Hematopoietic multipotent progenitor cell treated with erythropoietin and hydrocortisone succinate and interleukin-3 and kit ligand, for 6 days (in vitro differentiated cells): ENCODE measurements at regions not wholly inside any gene's neighbourhood (a gene's known extent, or its start where the extent isn't known, plus 50 kb on each side); places are given as distances from the start of the nearest gene placed in this dataset.
A peak's percentile ranks its signal among the peaks of the same experiment; 100 is the strongest.

Experiments
- DNase-seq: peaks from one replicate; pipeline ENCODE4 v3.0.0-alpha.2; 2015

DNA sequence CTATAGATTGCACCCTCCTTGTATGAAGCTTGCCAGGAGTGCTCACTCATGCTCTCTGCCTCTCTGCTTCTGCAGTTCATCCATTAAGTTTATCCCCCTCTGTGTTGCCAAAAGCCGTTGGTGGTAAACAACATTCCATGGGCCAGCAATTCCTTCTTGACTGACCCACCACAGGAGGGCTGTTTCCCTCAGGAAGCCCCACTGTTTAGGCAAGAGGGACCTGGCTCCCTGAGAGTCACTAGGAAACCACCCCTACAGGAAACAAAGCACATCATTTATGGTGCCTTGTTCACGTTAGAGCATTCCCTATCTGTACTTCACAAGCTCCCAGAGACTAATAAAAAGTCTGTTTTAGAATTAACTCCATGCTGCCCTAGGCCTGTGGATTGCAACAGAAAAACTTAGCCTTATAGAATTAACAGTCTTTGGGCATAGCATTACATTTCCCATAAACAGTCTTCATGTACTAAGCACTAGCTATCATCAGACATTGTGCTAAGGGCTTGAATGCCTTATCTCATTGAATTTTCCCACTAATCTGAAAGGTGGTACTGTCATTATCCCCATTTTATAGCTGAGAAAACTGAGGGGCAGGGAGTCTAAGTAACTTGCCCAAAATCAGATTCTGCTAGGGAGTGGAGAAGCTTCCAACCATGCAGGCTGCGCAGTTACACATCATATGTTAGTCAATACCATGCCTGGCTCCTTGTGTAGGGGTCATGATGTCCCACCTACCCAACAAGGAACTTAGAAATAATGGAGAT is 149.9 kb downstream of the SHQ1 start:
- DNase-seq: no peak

DNA sequence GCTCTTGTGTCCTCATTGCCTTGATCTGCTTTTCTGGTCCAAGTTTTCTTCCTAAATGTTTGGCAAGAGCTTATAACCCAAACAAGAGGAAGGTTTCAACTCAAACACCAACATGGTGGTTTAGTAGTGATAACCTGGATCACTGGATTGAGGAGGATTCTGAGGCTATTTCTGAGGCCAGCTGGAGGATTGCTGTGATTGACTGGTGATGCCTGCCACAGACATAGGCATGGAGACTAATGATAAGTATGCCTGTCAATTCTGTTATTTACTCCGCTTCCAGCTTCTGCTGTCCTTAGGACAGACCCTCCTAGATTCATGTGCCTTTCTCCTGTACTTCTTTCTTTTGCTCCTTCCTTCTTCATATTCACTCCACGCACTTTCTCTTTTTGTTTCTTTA is 150.5 kb downstream of the SHQ1 start:
- no peak for DNase-seq

DNA sequence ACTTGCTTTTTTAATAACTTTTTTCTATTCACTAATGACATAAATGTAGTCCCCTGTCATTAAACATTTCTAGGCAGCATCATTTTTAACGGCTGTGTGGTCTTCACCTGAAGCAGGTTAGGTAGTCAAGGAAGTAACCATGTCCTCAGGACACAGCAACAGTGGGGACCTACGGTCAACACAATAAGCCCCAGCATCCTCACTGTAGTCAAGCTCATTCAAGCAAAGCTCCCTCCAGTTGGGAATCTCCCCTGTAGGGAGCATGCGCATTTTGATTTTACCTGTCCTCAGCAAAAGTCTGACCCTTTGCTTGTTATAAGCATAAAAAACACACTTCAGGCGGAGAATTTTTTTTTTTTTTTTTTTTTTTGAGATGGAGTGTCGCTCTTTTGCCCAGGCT is 151.4 kb downstream of the SHQ1 start:
- no peak for DNase-seq

DNA sequence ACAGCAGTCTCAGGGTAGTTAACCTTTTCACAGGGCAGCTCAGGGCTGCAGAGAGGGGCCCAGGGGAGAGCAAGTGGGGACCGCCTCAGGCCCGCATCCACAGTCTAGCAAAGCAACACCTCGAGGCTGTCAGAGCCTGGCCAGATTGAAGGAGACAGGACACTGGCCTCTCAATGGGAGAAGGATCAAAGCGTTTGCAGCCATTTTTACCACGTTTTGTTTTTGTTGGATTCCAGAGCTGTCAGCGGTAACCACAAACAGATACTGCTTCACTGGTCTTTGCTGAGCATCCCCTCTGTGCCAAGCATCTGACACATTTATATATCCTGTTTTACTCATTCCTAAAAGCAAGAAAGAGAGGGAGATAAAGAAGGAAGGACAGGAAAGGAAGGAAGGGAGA is 153.8 kb downstream of the SHQ1 start:
- no peak for DNase-seq

DNA sequence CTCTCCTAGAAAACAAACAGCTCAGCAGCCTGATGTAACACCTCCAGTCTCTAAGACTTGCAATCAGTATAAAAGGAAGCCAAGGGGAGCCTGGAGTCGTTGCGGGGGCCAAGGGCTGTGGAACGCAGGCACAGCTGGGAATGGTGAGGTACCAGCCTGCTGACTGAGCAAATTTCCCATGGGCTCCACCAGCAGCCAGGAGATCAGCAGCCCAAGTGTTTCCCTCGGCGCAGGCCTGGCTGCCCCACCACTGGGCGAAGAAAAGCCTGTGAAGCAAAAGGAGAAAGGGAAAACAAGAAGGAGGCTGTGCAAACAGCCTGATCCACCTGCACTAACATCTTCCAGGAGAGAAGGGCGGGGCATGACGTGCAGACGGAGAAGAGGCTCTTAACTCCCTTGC is 155.3 kb downstream of the SHQ1 start:
- DNase-seq: no peak

DNA sequence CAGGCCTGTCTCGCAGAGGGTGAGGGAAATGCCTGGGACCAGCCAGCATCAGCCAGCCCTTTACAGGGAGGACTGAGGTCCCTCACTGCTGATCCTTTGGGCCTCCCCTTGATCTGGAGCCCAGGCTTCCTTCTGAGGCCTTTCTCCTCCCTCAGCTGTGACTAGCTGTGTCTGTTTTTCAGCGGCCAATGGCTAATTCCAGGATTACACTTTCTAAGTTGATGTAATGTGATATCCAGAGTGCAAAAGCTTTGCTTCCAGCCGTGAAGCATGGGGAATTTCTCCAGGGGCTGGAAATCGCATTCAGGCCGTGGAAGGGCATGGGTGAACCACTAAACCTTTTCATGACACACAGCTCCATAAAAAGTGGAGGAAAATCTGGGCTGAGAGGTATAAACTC is 157.6 kb downstream of the SHQ1 start:
- DNase-seq: no peak

DNA sequence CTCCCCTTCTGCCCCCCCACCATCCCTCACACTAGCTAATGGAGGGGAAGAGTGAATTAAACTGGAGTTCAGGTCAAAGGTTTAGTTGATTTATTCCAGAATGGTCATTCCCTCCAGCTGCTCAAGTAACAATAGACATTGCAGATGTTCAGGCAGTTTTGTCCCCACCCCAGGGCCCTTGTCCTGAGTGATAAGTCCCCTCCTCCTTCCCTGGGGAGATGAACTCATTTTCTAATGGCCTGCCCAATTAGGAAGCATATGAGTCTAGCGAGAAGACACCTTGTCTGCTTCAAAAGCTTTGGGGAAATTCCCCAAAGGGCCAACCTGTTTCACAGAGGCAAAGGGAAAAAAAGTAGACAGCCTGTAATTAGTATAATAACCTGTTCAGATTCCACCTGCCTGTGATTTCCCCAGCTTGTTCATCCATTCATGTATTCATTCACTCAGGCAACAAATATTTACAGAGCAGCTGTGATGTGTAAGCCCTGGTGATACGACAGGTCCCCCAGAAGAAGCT is 165.3 kb downstream of the SHQ1 start:
- no peak for DNase-seq

DNA sequence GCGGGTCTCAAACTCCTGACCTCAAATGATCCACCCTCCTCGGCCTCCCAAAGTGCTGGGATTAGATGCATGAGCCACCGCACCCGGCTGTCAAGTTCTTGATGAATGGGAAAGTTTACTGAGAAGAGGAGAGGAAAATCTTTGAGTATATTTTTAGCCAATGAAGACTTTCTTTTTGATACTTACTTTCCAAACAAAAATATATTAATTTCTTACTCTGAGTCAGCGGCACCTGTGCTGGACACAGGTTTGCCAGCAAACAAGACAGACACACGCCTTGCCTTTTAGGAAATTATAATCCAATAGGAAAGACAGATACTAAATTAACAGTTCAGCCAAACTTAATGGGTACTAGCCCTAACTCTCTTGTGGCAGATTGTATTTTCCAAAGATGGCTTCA is 166.6 kb downstream of the SHQ1 start:
- no peak for DNase-seq

DNA sequence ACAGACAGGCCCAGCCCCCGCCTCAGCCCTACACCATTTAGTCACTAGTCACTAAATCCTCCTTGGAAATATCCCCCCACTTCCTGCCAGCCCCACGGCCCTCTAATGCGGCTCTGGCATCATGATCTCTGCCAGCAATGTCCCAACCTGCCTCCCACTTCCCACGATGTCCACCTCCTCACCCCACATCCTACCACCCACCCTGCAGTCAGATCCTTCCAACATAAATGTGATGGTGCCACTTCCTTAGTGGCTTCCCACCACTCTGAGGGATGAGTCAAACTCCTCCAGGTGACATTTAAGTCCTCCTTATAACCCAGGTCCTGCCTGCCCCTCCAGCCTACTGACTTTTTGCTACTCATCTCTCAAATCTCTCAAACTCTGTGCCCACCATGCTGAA is 167.5 kb downstream of the SHQ1 start:
- no peak for DNase-seq

DNA sequence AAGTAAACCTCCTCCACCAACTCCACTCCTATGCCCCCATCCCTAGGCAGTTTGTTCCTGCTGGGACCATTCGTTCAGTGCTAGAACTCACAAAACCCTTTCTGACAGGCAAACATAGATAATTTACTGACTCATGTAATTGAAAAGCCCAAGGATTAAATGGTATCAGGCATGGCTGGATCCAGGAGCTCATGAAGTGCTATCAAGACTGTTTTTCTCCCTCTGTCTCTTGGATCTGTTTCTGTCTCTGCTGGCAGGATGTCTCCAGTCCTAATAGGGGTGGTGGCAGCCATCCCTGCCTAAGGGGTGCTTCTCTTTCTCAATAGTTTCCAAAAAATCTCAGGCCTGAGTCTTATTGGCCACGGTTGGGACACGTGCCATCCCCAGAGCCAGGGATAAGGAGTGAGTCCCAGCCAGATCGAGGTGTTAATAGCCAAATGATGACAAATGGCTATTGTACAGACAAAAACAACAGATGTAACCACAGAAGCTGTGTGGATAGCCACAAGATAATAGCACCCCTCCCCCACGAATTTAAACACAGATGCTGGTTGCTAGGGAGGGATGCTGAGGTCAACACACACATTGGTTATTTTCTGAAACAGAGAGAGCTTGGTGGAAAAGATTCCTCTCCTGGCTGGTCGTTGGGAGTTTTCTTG is 168.6 kb downstream of the SHQ1 start:
- peak; percentile 42 for DNase-seq

DNA sequence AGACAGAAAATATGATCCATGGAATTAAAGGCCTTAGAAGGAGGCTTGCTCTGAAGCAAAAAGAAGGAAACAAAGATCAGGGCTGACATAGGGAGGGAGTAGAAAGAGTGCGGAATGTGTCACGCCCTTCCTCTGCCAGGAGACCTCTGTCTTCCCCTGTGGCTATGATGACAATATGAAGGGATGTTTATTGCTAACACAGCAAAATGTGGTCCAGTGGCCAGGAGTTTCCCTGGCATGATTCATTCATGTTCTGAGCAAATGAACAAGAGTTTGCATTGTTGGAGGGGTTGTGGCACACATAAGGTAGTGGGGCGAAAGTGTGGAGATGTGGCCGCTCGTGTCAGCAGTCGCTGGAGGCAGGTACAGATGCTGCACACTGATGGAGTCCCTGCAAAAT is 169.4 kb downstream of the SHQ1 start:
- no peak for DNase-seq

DNA sequence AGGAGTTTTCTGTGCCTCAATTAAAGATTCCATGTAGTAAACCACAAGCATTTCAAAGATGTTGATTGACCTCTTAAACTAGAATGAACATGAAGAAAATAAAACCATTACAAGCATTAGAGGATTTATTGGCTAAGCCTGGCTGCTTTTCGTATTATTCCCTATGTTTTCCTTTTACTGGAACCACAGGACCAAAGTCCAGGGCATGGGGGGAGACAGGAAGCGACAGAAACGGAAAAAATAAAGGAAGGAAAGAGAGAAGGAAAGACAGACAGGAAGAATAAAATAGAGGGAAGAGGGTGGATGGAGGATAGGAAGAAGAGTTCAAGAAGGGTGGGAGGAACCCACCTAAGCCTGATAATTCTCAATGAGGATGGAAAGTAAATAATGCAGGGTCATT is 169.9 kb downstream of the SHQ1 start:
- no peak for DNase-seq

DNA sequence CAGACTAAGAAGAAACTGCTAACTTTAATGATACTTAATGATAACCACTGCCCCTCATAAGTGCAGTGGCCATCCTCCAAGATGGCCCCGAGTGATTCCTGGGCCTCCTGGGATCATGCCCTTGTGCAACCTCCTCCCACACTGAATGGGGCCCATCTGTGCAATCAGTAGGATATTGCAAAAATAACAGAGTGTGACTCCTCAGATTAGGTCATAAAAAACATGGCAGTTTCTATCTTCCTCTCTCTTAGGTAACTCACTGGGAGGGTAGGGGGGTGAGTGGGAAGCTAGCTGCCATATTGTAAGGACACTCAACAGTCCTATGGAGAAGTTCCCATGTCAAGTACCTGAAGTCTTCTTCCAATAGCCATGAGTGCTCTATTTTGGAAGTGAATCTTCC is 173.0 kb downstream of the SHQ1 start:
- DNase-seq: no peak

DNA sequence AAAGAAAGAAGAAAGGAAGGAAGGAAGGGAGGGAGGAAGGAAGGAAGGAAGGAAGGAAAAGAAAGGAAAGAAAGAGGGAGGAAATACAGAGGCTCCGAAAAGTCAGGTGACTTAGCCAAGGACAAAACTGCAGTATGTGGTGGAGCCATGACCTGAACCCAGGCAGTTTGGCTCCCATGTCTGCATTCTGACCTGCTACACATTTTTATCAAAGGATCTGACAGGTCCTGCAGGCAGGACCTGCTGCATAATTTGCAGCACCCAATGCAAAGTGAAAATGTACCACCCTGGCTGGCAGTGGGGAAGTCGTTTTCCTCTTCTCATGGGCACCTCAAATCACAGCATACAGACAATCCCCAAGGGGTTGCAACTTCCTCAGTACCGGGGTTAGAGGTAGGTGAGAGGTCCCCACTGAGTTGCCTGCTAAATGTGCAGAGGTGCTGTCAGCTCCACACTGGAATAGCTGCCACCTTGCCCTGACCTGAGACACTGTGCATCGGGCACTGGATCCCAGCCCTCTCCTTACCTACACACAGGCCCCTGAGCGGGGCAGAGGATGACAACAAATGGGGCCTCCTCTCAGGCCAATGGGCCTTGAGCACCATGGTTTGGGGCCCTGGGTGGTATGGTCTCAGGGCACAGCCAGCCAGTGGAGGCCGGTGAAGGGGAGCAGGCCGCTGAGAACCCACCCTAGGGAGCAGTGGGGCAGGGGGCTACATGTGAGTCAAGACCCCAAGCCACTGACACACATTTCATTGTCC is 175.1 kb downstream of the SHQ1 start:
- no peak for DNase-seq

DNA sequence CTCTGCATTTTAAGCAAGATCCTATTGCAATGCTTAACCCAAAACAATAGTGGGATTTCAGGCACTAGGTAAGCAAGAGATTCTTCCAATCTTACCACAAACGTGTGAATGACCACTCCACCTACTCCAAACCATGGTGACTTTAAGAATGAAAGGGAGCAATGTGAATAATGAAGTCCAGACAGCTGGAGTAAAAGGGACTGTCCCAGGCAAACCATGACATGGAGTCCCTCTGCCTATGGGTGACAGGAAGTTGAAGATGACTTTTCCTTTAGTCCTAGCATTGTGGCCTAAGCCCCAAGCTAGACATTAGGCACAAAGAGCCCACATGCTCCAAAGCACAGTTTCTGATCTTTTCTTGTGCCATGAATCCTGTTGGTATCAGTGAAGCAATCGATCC is 179.0 kb downstream of the SHQ1 start:
- DNase-seq: no peak

DNA sequence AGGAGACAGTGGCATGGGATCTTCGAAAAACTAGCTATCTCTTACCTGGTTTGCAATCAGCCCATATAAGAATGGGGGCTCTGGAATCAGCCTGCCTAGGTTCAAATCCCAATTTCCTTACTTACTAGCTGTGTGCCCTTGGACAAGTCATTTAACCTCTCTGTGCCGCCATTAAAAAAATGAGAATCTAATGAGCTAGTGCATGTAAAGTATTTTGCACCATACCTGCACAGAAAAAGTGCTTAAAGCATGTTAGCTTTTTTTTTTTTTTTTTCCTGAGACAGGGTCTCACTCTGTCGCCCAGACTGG is 181.8 kb downstream of the SHQ1 start:
- no peak for DNase-seq

DNA sequence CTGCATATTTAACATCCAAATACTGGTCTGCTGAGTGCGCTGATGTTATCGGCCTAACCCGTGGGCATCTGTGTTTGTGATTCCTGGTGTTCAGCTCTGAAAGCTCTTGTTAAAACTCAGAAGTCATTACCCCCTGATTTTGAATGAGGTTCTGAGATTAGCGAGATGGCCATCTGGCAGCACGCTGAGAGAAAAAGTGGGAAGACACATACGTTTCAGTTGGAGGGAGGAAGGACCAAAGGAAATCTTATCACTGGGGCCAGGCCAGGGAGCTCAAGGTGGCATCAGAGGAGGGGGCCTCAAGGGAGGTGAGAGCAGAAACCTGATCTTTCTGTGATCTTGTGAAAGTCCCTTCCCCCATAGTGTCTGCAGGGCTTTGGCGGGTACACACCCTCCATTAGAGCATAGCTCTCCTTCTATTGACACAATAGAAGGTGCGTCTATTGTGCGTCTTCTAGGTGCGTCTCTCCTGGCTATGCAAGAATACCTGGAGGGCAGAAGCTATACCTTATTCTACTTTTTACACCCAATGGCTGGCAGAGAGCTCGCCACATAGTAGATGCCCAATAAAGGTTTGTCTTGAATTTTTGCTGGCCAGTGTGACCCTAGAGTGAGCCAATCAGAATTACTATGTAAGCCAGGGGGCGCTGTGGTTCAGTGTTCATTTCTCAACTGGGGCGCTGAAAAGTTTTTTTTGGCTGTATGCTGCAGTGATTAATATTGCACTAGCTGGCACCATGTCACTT is 182.4 kb downstream of the SHQ1 start:
- peak; percentile 75 for DNase-seq

DNA sequence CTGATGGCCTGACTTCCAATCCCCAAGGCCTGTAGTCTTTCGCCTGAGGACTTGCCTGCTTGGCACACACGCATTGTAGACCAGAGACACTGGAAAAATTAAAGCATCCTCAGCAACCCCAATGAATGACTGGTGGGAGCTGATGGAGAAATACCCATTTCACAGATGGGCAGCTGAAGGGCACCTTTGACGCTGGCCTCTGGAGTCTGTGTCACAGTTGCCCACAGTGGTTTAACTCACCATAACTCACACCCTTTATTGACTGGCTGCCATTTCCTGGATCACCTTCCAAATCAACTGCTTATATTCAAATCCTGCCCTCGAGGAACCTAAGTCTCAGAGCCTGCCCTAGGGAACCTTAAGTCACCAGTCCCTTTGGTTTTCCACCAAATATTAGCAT is 183.1 kb downstream of the SHQ1 start:
- no peak for DNase-seq

DNA sequence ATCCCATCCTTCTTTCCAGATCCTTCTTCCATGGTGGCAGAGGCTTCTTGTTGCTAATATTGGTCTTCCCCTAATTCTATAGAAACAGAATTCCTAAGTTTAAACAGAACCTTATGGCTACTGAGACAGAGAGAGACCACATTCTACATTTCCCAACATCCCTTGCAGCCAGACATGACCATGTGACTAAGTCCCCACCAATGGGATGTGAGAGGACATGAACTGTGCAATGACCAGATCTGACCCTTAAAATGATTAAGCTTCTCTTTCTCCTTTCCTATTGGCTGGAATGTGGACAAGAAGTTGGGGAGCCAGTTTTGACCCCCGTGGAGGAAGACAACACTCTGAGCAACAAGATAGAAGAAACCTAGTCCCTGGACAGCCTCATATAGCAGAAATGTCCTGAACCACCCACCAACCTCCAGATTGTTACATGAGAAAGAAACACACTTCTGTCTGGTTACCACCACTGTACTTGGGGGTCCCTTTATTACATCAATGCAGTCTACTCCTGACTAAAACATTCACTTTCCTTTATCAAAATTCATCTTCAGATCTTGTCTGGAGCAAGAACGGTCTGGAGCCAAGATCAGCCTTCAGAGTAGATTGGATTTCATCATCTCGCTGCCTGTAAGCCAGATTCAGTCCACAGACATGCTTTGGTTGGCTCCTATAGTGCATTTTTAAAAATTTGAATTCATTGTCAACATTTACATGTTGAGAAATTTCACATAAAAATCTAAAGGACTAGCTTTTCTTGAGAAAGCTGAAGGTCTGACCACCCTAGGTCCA is 183.9 kb downstream of the SHQ1 start:
- no peak for DNase-seq

DNA sequence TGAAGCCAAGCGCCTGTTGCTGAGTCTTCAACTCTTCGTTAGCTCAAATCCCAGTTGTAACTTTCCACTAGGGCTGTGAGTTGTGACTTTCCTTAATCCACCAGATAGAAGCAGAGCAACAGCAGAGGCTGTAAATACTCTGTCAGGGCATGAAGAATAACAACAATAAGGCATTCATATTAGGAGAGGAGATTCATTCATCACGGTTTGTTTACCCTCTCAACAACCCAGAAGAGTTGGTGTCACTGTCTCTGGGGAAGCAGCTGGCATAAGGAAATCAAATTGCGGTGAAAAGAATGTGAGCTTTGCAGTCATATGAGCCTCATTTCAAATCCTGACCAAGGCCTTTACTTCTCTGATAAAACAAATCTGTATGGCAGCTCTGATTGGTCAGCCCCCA is 184.8 kb downstream of the SHQ1 start:
- no peak for DNase-seq

DNA sequence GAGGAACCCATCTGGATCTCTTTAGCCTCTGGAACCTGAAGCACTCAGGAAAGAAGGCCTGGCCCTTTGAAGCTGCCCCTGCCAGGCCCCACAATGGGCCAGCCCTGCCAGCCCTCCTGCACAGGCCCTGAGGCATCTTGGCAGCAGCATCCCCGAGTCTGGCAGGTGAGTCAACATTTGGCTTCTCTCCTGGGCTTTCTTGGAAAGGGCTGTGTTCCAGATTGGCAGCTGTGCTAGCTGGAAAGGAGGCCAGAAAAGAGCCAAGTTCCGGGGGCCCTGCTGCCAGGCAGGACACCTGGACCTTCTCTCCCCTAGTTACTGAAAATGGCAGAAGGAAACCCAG is 187.2 kb downstream of the SHQ1 start:
- no peak for DNase-seq

DNA sequence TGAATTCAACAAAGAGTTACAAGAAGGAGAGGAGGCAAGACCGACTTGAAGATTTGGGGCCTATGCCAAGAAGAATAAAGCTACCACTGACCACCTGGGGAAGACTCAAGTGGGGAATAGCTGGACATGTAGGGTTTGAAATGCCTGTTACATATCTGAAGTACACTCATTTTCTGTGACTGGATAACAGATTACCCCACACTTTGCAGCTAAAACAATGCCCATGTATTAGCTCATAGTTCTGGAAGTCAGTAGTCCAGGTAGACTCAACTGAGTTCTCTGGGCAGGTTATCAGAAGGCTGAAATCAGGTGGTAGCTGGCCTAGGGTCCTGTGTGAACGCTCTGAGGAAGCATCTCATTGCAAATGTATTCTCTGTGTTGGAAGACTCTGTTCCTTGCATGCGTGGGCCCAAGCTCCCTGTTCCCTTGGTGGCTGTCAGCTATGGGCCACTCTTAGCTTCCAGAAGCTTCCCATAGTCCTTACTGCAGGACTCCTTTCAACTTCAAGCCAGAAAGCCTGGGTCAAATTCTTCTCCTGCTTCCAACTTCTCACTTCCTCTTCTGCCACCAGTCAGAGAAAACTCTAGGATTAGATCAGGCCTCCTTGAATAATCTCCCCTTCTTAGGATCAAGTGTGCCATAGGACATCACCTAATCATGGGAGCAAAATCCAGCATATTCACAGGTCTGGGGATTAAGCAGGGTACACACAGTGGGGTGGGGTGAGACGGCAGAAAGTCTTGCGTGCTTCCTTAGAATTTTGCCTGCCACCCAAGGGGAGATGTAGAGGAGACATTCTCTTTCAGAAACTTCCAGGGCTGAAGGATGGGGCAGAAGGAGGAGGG is 187.8 kb downstream of the SHQ1 start:
- no peak for DNase-seq
